Transverse colon (tissue), 4 donors: ENCODE measurements at regions not wholly inside any gene's neighbourhood (a gene's known extent, or its start where the extent isn't known, plus 50 kb on each side); places are given as distances from the start of the nearest gene placed in this dataset.
A peak's percentile ranks its signal among the peaks of the same experiment; 100 is the strongest.

Source experiments
- DNase-seq: peaks from one replicate; pipeline ENCODE4 v3.0.0-alpha.2; 2019
- H3K27ac ChIP-seq, 4 donors: fragments of 200-600 bp; sonication (generic); 2 replicates each; pipeline ENCODE4 v1.5.1; 2016 to 2018; ENCODE audit warnings: inconsistent platforms in 4 of 4
- H3K27me3 ChIP-seq: fragments of 200-600 bp; sonication (generic); 2 replicates; pipeline ENCODE4 v1.5.1; 2017; ENCODE audit warnings: inconsistent platforms
- H3K36me3 ChIP-seq, 4 donors: fragments of 200-600 bp; sonication (generic); 2 replicates each; pipeline ENCODE4 v1.5.1; 2017 to 2019; ENCODE audit warnings: inconsistent platforms in 4 of 4
- H3K4me1 ChIP-seq, 4 donors: fragments of 200-600 bp; sonication (generic); 2 replicates each; pipeline ENCODE4 v1.5.1; 2017 to 2020; ENCODE audit warnings: inconsistent platforms in 4 of 4
- H3K4me3 ChIP-seq, 4 donors: fragments of 200-600 bp; sonication (generic); 1 replicate in 1 of 4; 2 replicates in 3 of 4; pipeline versions ENCODE4 v1.5.1 to v1.6.1; 2017 to 2019; ENCODE audit warnings: inconsistent platforms in 4 of 4
- H3K9me3 ChIP-seq, 2 donors: fragments of 200-600 bp; sonication (generic); 2 replicates each; pipeline ENCODE4 v1.5.1; 2017 to 2019; ENCODE audit warnings: inconsistent platforms in 2 of 2
- CTCF ChIP-seq, 5 experiments: fragments of 200-600 bp in 3 of 5; fragments of 450-650 bp in 2 of 5; sonication (generic) in 3 of 5; IDR thresholded peaks; 1 replicate in 2 of 5; 2 replicates in 3 of 5; pipeline ENCODE4 v1.5.1; 2016 to 2017; ENCODE audit warnings: antibody characterized with exemption in 5 of 5, inconsistent platforms in 3 of 5, mild to moderate bottlenecking in 2 of 5, moderate library complexity in 1 of 5
- EP300 ChIP-seq: sonication (generic); formaldehyde crosslinking; IDR thresholded peaks from one replicate; pipeline ENCODE4 v1.6.1; 2017; ENCODE audit warnings: antibody characterized with exemption, low read depth
- POLR2A ChIP-seq: fragments of 450-650 bp; IDR thresholded peaks from one replicate; pipeline ENCODE4 v1.6.1; 2016; ENCODE audit warnings: antibody characterized with exemption, mild to moderate bottlenecking, moderate library complexity
- POLR2AphosphoS5 ChIP-seq, 3 donors: sonication (generic); formaldehyde crosslinking; IDR thresholded peaks; one replicate each; pipeline ENCODE4 v1.6.1; 2016; ENCODE audit warnings: antibody characterized with exemption in 3 of 3
- WGBS, 2 donors: methylation state at CpG; one replicate each; pipeline ENCODE4 v1.1.5; 2018; ENCODE audit warnings: low coverage in 1 of 2; 5-methylcytosine and 5-hydroxymethylcytosine counted together
- in situ Hi-C, 4 donors: fragments of 200-750 bp; cut with MboI; loops; one replicate each; pipeline versions ENCODE4 v1.15.0 to v1.15.1; 2017; ENCODE audit warnings: low sequenced_read_pairs in 3 of 4, low pct_ligation_motif_present in 1 of 4, low pct_unique_long_range_greater_than_20kb in 1 of 4
- intact Hi-C: fragments of 100-400 bp; cut with DNase I; formaldehyde crosslinking; loops from one replicate; pipeline ENCODE4 v1.15.1; 2023; ENCODE audit warnings: low total_unique reads

- no peaks in the 10 kb centered on the region for H3K36me3 ChIP-seq
- intact Hi-C loops (no loop called here), in situ Hi-C loops (no loop called here)
- H3K4me1 ChIP-seq: no peaks in the 10 kb centered on the region
- TF ChIP-seq CTCF (IDR thresholded peaks at IDR 0.05) (no peak), POLR2AphosphoS5 (IDR thresholded peaks at IDR 0.05) (no peak), EP300 (no peak), POLR2A (no peak)
- DNase-seq: no peak
- peaks cover 14% of the 10 kb centered on the region for H3K27me3 ChIP-seq
- H3K27ac ChIP-seq: no peak overlapping the region
- 80 to 91% methylated on average over 1 of the region's 1 CpG for WGBS, 2 donors
- no peak overlapping the region for H3K4me3 ChIP-seq
- no peaks in the 10 kb centered on the region for H3K9me3 ChIP-seq
Measured at GRCh38 chr10:111354859-111355258, 278.0 kb downstream of the ADRA2A start.

- TF ChIP-seq POLR2AphosphoS5 (IDR thresholded peaks at IDR 0.05) (no peak), POLR2A (no peak), CTCF (IDR thresholded peaks at IDR 0.05) (no peak), EP300 (no peak)
- 51 to 67% methylated on average over 3 of the region's 3 CpGs for WGBS, 2 donors
- Histone ChIP-seq H3K9me3 (no peaks in the 10 kb centered on the region), H3K27me3 (peaks cover 14% of the 10 kb centered on the region), H3K36me3 (no peaks in the 10 kb centered on the region), H3K4me1 (no peaks in the 10 kb centered on the region), H3K4me3 (no peak overlapping the region), H3K27ac (no peak overlapping the region)
- no peak for DNase-seq
- intact Hi-C loops: no loop called here
- in situ Hi-C loops: no loop called here
Measured at GRCh38 chr10:111356571-111356970, 279.7 kb downstream of the ADRA2A start.

GRCh38 chr10:111357859-111358258, 281.0 kb downstream of the ADRA2A start:
- no peak for DNase-seq
- WGBS, 2 donors: 81 to 83% methylated on average over 1 of the region's 1 CpG
- Histone ChIP-seq H3K9me3 (no peaks in the 10 kb centered on the region), H3K36me3 (no peaks in the 10 kb centered on the region), H3K4me3 (no peak overlapping the region), H3K27me3 (peaks cover 15% of the 10 kb centered on the region), H3K4me1 (no peaks in the 10 kb centered on the region), H3K27ac (no peak overlapping the region)
- in situ Hi-C loops: no loop called here
- TF ChIP-seq POLR2A: no peak
- intact Hi-C loops: no loop called here

GRCh38 chr10:111360260-111360925, 283.6 kb downstream of the ADRA2A start:
- no peak overlapping the region for H3K4me3 ChIP-seq
- peaks cover 19% of the 10 kb centered on the region for H3K27me3 ChIP-seq
- no peak for TF ChIP-seq POLR2AphosphoS5 (IDR thresholded peaks at IDR 0.05)
- peak; percentile 41 to 58 (median 48) for TF ChIP-seq CTCF (IDR thresholded peaks at IDR 0.05)
- TF ChIP-seq EP300: no peak
- no peaks in the 10 kb centered on the region for H3K36me3 ChIP-seq
- DNase-seq: peak; percentile 30
- H3K27ac ChIP-seq: no peak overlapping the region
- no peaks in the 10 kb centered on the region for H3K4me1 ChIP-seq
- intact Hi-C loops: no loop called here
- H3K9me3 ChIP-seq: no peaks in the 10 kb centered on the region
- in situ Hi-C loops: no loop called here
- 8 to 21% methylated on average over 1 to 5 of the region's 5 CpGs for WGBS, 2 donors

- no peak overlapping the region for H3K4me3 ChIP-seq
- H3K4me1 ChIP-seq: no peaks in the 10 kb centered on the region
- intact Hi-C loops (no loop called here), in situ Hi-C loops (no loop called here)
- H3K27me3 ChIP-seq: peaks cover 5% of the 10 kb centered on the region
- no peaks in the 10 kb centered on the region for H3K9me3 ChIP-seq
- 85 to 90% methylated on average over 2 of the region's 2 CpGs for WGBS, 2 donors
- no peak for DNase-seq
- no peaks in the 10 kb centered on the region for H3K36me3 ChIP-seq
- no peak overlapping the region for H3K27ac ChIP-seq
- no peak for TF ChIP-seq POLR2AphosphoS5 (IDR thresholded peaks at IDR 0.05)
Measured at GRCh38 chr10:111367531-111367930, 290.7 kb downstream of the ADRA2A start.
